H9 (cell line): ENCODE measurements at regions not wholly inside any gene's neighbourhood (a gene's known extent, or its start where the extent isn't known, plus 50 kb on each side); places are given as distances from the start of the nearest gene placed in this dataset.

Experiments
- DNase-seq: peaks from one replicate; pipeline ENCODE4 v3.0.0-alpha.2; 2017
- H2AFZ ChIP-seq: one replicate; pipeline ENCODE4 v1.6.1; 2013; ENCODE audit warnings: mild to moderate bottlenecking, low read length, control low read depth, moderate library complexity
- H2AK5ac ChIP-seq: 2 replicates; pipeline ENCODE4 v1.6.1; 2013; ENCODE audit warnings: low read length, control low read depth, mixed read lengths; ENCODE audit not compliant: insufficient read length
- H2BK120ac ChIP-seq: one replicate; pipeline ENCODE4 v1.6.1; 2013; ENCODE audit warnings: low read depth, mild to moderate bottlenecking, low read length, control low read depth, inconsistent platforms; ENCODE audit not compliant: poor library complexity, severe bottlenecking
- H2BK12ac ChIP-seq: 2 replicates; pipeline ENCODE4 v1.6.1; 2013; ENCODE audit warnings: low read length, control low read depth, mixed read lengths, low read depth; ENCODE audit not compliant: insufficient read length
- H2BK15ac ChIP-seq: 2 replicates; pipeline ENCODE4 v1.6.1; 2013; ENCODE audit warnings: low read depth, low read length, control low read depth
- H2BK20ac ChIP-seq: one replicate; pipeline ENCODE4 v1.6.1; 2013; ENCODE audit warnings: low read depth, mild to moderate bottlenecking, low read length, control low read depth, inconsistent platforms; ENCODE audit not compliant: poor library complexity, severe bottlenecking
- H2BK5ac ChIP-seq: 2 replicates; pipeline ENCODE4 v1.6.1; 2013; ENCODE audit warnings: low read length, control low read depth, mixed read lengths; ENCODE audit not compliant: insufficient read length
- H3K14ac ChIP-seq: 2 replicates; pipeline ENCODE4 v1.6.1; 2013; ENCODE audit warnings: low read length, control low read depth; ENCODE audit not compliant: insufficient read depth
- H3K18ac ChIP-seq: 2 replicates; pipeline ENCODE4 v1.6.1; 2013; ENCODE audit warnings: low read depth, mild to moderate bottlenecking, mixed read lengths, low read length, control low read depth; ENCODE audit not compliant: insufficient read length
- H3K23ac ChIP-seq: 2 replicates; pipeline ENCODE4 v1.6.1; 2013; ENCODE audit warnings: low read length, control low read depth, mixed read lengths, low read depth; ENCODE audit not compliant: insufficient read length
- H3K23me2 ChIP-seq: 2 replicates; pipeline ENCODE4 v1.6.1; 2013; ENCODE audit warnings: low read depth, mild to moderate bottlenecking, mixed read lengths, low read length, control low read depth; ENCODE audit not compliant: insufficient read length, poor library complexity, severe bottlenecking
- H3K27ac ChIP-seq: 2 replicates; pipeline ENCODE4 v1.5.1; 2013; ENCODE audit warnings: low read length, control low read depth, mixed read lengths, low read depth; ENCODE audit not compliant: insufficient read length
- H3K27me3 ChIP-seq: 2 replicates; pipeline ENCODE4 v1.6.1; 2013; ENCODE audit warnings: low read length, control low read depth, inconsistent platforms; ENCODE audit not compliant: insufficient read depth
- H3K4ac ChIP-seq: 2 replicates; pipeline ENCODE4 v1.6.1; 2013; ENCODE audit warnings: low read depth, mild to moderate bottlenecking, control low read depth, inconsistent platforms, low read length, moderate library complexity
- H3K4me1 ChIP-seq: 2 replicates; pipeline ENCODE4 v1.6.1; 2013; ENCODE audit warnings: low read length, control low read depth, inconsistent platforms; ENCODE audit not compliant: insufficient read depth
- H3K4me2 ChIP-seq: 2 replicates; pipeline ENCODE4 v1.6.1; 2013; ENCODE audit warnings: low read length, control low read depth, mixed read lengths; ENCODE audit not compliant: insufficient read length, insufficient read depth
- H3K56ac ChIP-seq: 2 replicates; pipeline ENCODE4 v1.6.1; 2013; ENCODE audit warnings: low read depth, mild to moderate bottlenecking, mixed read lengths, low read length, control low read depth; ENCODE audit not compliant: insufficient read length
- H3K79me1 ChIP-seq: 2 replicates; pipeline ENCODE4 v1.6.1; 2013; ENCODE audit warnings: low read depth, mild to moderate bottlenecking, moderate library complexity, low read length, control low read depth, inconsistent platforms; ENCODE audit not compliant: insufficient read depth, poor library complexity, severe bottlenecking
- H3K79me2 ChIP-seq: 2 replicates; pipeline ENCODE4 v1.6.1; 2013; ENCODE audit warnings: low read length, control low read depth, inconsistent platforms; ENCODE audit not compliant: insufficient read depth
- H3K9ac ChIP-seq: 2 replicates; pipeline ENCODE4 v1.6.1; 2013; ENCODE audit warnings: low read length, control low read depth, mixed read lengths; ENCODE audit not compliant: insufficient read length; ENCODE audit errors: extremely low read depth
- H3K9me3 ChIP-seq: one replicate; pipeline ENCODE4 v1.6.1; 2013; ENCODE audit warnings: low read depth, low read length, inconsistent platforms; ENCODE audit not compliant: control insufficient read depth
- H3T11ph ChIP-seq: one replicate; pipeline ENCODE4 v1.6.1; 2013; ENCODE audit warnings: mild to moderate bottlenecking, low read length, control low read depth, inconsistent platforms
- H4K20me1 ChIP-seq: one replicate; pipeline ENCODE4 v1.6.1; 2013; ENCODE audit not compliant: control insufficient read depth, insufficient read length, insufficient read depth
- H4K5ac ChIP-seq: 2 replicates; pipeline ENCODE4 v1.6.1; 2013; ENCODE audit warnings: low read depth, mild to moderate bottlenecking, mixed read lengths, low read length, control low read depth; ENCODE audit not compliant: insufficient read length
- H4K8ac ChIP-seq: replicated peaks from 2 replicates; pipeline ENCODE4 v1.6.1; 2013; ENCODE audit warnings: low read length, control low read depth, mixed read lengths, low read depth; ENCODE audit not compliant: insufficient read length
- H4K91ac ChIP-seq: 2 replicates; pipeline ENCODE4 v1.6.1; 2013; ENCODE audit warnings: low read depth, mild to moderate bottlenecking, moderate library complexity, mixed read lengths, low read length, control low read depth; ENCODE audit not compliant: insufficient read length
- H3K27ac Mint-ChIP-seq, 3 experiments: 2 replicates in 2 of 3; 3 replicates in 1 of 3; pipeline ENCODE4 v1.8.0; 2020 to 2021; ENCODE audit warnings: mixed read lengths in 3 of 3, mild to moderate bottlenecking in 1 of 3, moderate library complexity in 1 of 3
- H3K27me3 Mint-ChIP-seq: 2 replicates; pipeline ENCODE4 v1.8.0; 2021; ENCODE audit warnings: low read depth, mild to moderate bottlenecking, moderate library complexity, mixed read lengths
- H3K36me3 Mint-ChIP-seq, 3 experiments: 2 replicates in 2 of 3; 3 replicates in 1 of 3; pipeline ENCODE4 v1.8.0; 2020 to 2021; ENCODE audit warnings: low read depth in 3 of 3, mixed read lengths in 3 of 3; ENCODE audit not compliant: insufficient read depth in 1 of 3
- H3K4me1 Mint-ChIP-seq, 2 experiments: 2 replicates each; pipeline ENCODE4 v1.8.0; 2020; ENCODE audit warnings: mixed read lengths in 2 of 2
- H3K4me3 Mint-ChIP-seq, 2 experiments: 2 replicates in 1 of 2; 3 replicates in 1 of 2; pipeline ENCODE4 v1.8.0; 2020 to 2021; ENCODE audit warnings: mild to moderate bottlenecking in 2 of 2, mixed read lengths in 2 of 2, moderate library complexity in 1 of 2
- H3K9me3 Mint-ChIP-seq, 2 experiments: 2 replicates in 1 of 2; 3 replicates in 1 of 2; pipeline ENCODE4 v1.8.0; 2020; ENCODE audit warnings: mild to moderate bottlenecking in 2 of 2, mixed read lengths in 2 of 2, moderate library complexity in 1 of 2
- WGBS: extraction: QIAGEN DNeasy Blood & Tissue Kit; methylation state at CpG from one replicate; pipeline ENCODE4 v1.1.7; 2013; ENCODE audit warnings: missing lambda C conversion rate, low lambda C conversion rate, mixed read lengths; ENCODE audit not compliant: insufficient read length; ENCODE audit errors: extremely low coverage; 5-methylcytosine and 5-hydroxymethylcytosine counted together
- TF ChIP-seq, protein P1 (sequence below): fragments of 200-600 bp; sonication (generic); conservative IDR thresholded peaks from 3 replicates; pipeline ENCODE4 v1.8.0; 2021; ENCODE audit warnings: antibody characterized with exemption, mild to moderate bottlenecking

DNA sequence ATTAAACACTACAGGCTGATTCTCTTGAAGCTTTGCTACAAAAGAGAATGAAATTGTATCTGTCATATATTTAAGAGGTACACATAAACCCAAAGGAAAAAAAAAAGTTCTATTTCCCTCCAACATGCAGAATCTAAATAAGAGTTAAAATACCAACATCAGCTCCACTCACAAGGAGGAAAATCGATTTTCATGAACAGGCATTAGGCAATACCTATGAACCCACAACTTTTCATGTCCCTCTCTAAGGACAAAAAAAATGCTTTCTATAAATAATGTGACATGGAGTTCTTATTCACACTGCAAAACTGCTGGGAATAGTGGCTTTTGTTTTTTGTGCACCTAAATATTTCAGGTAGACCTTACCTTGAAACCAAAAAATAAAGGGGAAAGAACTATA is 192.5 kb downstream of the KLF12 start:
- H3K79me1 ChIP-seq: no peaks in the 10 kb centered on the region
- Mint-ChIP-seq H3K4me3 (no peak overlapping the region), H3K4me1 (peaks cover 35 to 43% of the 10 kb centered on the region in 2 experiments), H3K27me3 (no peaks in the 10 kb centered on the region), H3K36me3 (no peaks in the 10 kb centered on the region), H3K9me3 (no peaks in the 10 kb centered on the region), H3K27ac (no peak overlapping the region)
- no peak overlapping the region for H2AK5ac ChIP-seq
- TF ChIP-seq, protein P1, sequence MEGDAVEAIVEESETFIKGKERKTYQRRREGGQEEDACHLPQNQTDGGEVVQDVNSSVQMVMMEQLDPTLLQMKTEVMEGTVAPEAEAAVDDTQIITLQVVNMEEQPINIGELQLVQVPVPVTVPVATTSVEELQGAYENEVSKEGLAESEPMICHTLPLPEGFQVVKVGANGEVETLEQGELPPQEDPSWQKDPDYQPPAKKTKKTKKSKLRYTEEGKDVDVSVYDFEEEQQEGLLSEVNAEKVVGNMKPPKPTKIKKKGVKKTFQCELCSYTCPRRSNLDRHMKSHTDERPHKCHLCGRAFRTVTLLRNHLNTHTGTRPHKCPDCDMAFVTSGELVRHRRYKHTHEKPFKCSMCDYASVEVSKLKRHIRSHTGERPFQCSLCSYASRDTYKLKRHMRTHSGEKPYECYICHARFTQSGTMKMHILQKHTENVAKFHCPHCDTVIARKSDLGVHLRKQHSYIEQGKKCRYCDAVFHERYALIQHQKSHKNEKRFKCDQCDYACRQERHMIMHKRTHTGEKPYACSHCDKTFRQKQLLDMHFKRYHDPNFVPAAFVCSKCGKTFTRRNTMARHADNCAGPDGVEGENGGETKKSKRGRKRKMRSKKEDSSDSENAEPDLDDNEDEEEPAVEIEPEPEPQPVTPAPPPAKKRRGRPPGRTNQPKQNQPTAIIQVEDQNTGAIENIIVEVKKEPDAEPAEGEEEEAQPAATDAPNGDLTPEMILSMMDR: no peak
- H3T11ph ChIP-seq: no peak overlapping the region
- H3K27ac ChIP-seq: no peak overlapping the region
- H3K79me2 ChIP-seq: no peaks in the 10 kb centered on the region
- H2BK20ac ChIP-seq: no peak overlapping the region
- H3K23me2 ChIP-seq: no peaks in the 10 kb centered on the region
- no peak overlapping the region for H2BK120ac ChIP-seq
- no peaks in the 10 kb centered on the region for H4K20me1 ChIP-seq
- no peak overlapping the region for H3K4me2 ChIP-seq
- H2AFZ ChIP-seq: no peak overlapping the region
- no peaks in the 10 kb centered on the region for H3K9me3 ChIP-seq
- H3K9ac ChIP-seq: no peak overlapping the region
- H3K4me1 ChIP-seq: peaks cover 6% of the 10 kb centered on the region
- no peak for DNase-seq
- no peak overlapping the region for H3K18ac ChIP-seq
- WGBS: no CpG with 5 or more reads among the region's 1 CpG
- H2BK5ac ChIP-seq: no peak overlapping the region
- no peak overlapping the region for H3K4ac ChIP-seq
- H2BK15ac ChIP-seq: no peak overlapping the region
- no peak overlapping the region for H2BK12ac ChIP-seq
- no peak overlapping the region for H4K91ac ChIP-seq
- no peak overlapping the region for H3K56ac ChIP-seq
- H3K27me3 ChIP-seq: no peaks in the 10 kb centered on the region
- no peak overlapping the region for H3K23ac ChIP-seq
- H3K14ac ChIP-seq: no peak overlapping the region
- no peak overlapping the region for H4K8ac ChIP-seq
- no peak overlapping the region for H4K5ac ChIP-seq
